SH-SY5Y (cell line): ENCODE measurements at regions not wholly inside any gene's neighbourhood (a gene's known extent, or its start where the extent isn't known, plus 50 kb on each side); places are given as distances from the start of the nearest gene placed in this dataset.

Experiments used
- GATA2 ChIP-seq: IDR thresholded peaks from 2 replicates; pipeline ENCODE4 v1.6.1; 2011; ENCODE audit warnings: mild to moderate bottlenecking, low read depth, low read length
- GATA3 ChIP-seq: IDR thresholded peaks from 2 replicates; pipeline ENCODE4 v1.6.1; 2011; ENCODE audit warnings: low read depth, mild to moderate bottlenecking, low read length, moderate library complexity

DNA sequence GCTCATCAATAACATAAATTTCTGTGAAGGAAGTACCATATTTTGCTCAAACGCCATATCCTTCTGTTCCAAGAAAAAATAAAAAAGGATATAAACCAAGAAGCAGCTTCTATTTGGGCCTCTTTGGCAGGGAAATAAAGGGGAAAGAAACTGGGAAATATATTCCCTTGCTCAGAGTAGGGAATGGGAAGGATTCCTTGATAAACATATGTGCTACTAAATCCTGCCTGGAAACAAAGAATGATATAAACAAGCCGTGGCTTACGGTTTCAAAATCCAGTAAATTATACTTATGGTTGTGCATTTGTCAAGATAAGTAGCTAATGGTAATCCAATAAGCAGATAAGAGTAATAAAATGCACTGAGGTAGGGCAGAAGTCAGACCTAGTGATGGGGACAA lies 481.6 kb downstream of the NTRK2 start:
- TF ChIP-seq GATA3: no peak
- no peak for TF ChIP-seq GATA2
